Fibroblast of the aortic adventitia (primary cell): ENCODE measurements at regions not wholly inside any gene's neighbourhood (a gene's known extent, or its start where the extent isn't known, plus 50 kb on each side); places are given as distances from the start of the nearest gene placed in this dataset.

Source experiments
- DNase-seq: peaks from one replicate; pipeline ENCODE4 v3.0.0-alpha.2; 2010; ENCODE audit warnings: low read depth
- H3K4me3 ChIP-seq: 2 replicates; pipeline ENCODE4 v1.5.1; 2011; ENCODE audit warnings: low read depth, mild to moderate bottlenecking, control low read depth, low read length, moderate library complexity
- CTCF ChIP-seq: IDR thresholded peaks from 2 replicates; pipeline ENCODE4 v1.5.1; 2011; ENCODE audit warnings: mild to moderate bottlenecking, low read length, control low read depth, inconsistent platforms; ENCODE audit not compliant: insufficient read depth

- H3K4me3 ChIP-seq, result no peak overlapping the region
- DNase-seq, result no peak
- no peak for TF ChIP-seq CTCF
These were observed 68.1 kb upstream of the FBXL7 start for GRCh38 chr5:15431923-15432322.

DNA sequence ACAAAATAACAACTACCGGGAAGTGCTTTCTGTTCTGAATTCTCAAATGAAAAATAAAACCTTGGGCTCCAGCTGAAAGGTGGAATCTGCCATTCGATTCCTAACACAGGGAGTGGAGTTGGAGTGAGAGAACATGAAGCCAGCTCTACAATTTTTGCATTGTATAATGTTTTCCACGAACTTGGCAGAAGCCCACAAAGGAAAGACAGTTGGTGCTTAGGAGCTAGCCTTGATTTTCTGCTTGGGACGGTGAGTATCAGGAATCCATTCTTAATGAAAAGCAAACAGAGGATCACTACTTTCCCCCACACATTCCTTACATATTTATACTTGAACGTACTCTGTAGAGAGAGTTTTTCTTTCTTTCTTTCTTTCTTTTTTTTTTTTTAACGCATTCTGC lies 74.2 kb upstream of the FBXL7 start:
- no peak for TF ChIP-seq CTCF
- DNase-seq, result peak; percentile 8

DNA sequence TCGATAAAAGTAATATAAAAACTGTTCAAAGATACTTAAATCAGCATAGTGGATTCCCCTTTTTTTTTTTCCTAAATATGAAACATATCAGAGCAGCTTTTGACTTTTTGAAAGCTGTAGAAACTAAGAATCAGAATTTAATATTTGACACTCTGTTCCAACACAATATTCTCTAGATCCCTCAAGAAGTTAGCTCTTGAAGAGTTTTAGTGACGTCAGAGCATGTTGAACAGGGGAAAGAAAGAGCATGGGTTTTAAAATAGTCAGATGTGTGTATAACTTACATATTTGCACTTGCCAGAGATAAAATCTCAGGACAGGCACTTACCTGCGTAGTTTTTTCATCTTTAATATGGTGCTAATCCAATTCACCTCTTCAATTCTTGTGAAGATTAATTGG lies 75.2 kb upstream of the FBXL7 start:
- no peak for TF ChIP-seq CTCF
- H3K4me3 ChIP-seq, result no peak overlapping the region
- no peak for DNase-seq

More for the DNA sequence above, 74.2 kb upstream of the FBXL7 start:
- H3K4me3 ChIP-seq, result no peak overlapping the region

GRCh38 chr5:15421921-15422412 lies 78.0 kb upstream of the FBXL7 start:
- DNase-seq, result peak; percentile 5

GRCh38 chr5:15421381-15421780 lies 78.6 kb upstream of the FBXL7 start:
- no peak for TF ChIP-seq CTCF
- DNase-seq, result no peak

More at GRCh38 chr5:15421921-15422412, 78.0 kb upstream of the FBXL7 start:
- H3K4me3 ChIP-seq, result no peak overlapping the region
- TF ChIP-seq CTCF, result no peak

DNA sequence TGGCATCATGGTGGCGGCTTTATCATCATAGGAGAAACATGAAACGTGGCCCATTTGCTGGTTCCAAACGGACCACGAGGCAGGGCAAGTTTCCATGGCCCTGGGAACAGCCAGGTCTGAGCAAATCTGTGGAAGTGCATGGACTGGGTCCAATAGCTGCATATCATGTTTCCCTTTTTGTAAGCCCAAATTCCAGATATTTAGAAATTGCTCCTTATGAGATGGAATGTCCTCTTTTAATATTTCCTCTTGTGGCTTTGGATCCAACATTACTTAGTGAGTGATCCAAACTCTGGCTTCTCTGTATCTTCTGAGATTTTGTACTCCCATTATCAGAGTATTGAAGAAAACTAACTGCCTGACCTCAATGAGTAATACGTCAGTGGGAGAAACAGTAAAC lies 79.8 kb upstream of the FBXL7 start:
- H3K4me3 ChIP-seq, result no peak overlapping the region
- no peak for DNase-seq
- TF ChIP-seq CTCF, result no peak

More at GRCh38 chr5:15421381-15421780, 78.6 kb upstream of the FBXL7 start:
- H3K4me3 ChIP-seq, result no peak overlapping the region

GRCh38 chr5:15417156-15417555 lies 82.8 kb upstream of the FBXL7 start:
- no peak for TF ChIP-seq CTCF
- DNase-seq, result no peak
- H3K4me3 ChIP-seq, result no peak overlapping the region
